ENCODE measurements at regions not wholly inside any gene's neighbourhood (a gene's known extent, or its start where the extent isn't known, plus 50 kb on each side); places are given as distances from the start of the nearest gene placed in this dataset.

GRCh38 chr2:67717692-67718091 lies 320.6 kb downstream of the ETAA1 start:
- TF ChIP-seq, protein P1, sequence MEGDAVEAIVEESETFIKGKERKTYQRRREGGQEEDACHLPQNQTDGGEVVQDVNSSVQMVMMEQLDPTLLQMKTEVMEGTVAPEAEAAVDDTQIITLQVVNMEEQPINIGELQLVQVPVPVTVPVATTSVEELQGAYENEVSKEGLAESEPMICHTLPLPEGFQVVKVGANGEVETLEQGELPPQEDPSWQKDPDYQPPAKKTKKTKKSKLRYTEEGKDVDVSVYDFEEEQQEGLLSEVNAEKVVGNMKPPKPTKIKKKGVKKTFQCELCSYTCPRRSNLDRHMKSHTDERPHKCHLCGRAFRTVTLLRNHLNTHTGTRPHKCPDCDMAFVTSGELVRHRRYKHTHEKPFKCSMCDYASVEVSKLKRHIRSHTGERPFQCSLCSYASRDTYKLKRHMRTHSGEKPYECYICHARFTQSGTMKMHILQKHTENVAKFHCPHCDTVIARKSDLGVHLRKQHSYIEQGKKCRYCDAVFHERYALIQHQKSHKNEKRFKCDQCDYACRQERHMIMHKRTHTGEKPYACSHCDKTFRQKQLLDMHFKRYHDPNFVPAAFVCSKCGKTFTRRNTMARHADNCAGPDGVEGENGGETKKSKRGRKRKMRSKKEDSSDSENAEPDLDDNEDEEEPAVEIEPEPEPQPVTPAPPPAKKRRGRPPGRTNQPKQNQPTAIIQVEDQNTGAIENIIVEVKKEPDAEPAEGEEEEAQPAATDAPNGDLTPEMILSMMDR (IDR thresholded peaks at IDR 0.05) = no peak
- H3K36me3 ChIP-seq = no peaks in the 10 kb centered on the region
- H3K27ac ChIP-seq = no peak overlapping the region
- peaks cover 0 to 5% (median 0%) of the 10 kb centered on the region in 11 donors for H3K9me3 ChIP-seq
- intact Hi-C loops (cut with DNase I) = no loop called here
- H3K4me3 ChIP-seq = no peak overlapping the region
- H3K4me1 ChIP-seq = no peaks in the 10 kb centered on the region
- DNase-seq (no peak), ATAC-seq (no peak)
- peaks cover 0 to 3% (median 0%) of the 10 kb centered on the region in 7 donors for H3K27me3 ChIP-seq

GRCh38 chr2:67719351-67719750 lies 322.2 kb downstream of the ETAA1 start:
- H3K9me3 ChIP-seq = peaks cover 0 to 5% (median 0%) of the 10 kb centered on the region in 11 donors
- H3K36me3 ChIP-seq = no peaks in the 10 kb centered on the region
- TF ChIP-seq, protein P1 (IDR thresholded peaks at IDR 0.05) = no peak
- ATAC-seq (no peak), DNase-seq (no peak)
- H3K27ac ChIP-seq = no peak overlapping the region
- H3K4me1 ChIP-seq = no peaks in the 10 kb centered on the region
- H3K27me3 ChIP-seq = peaks cover 0 to 3% (median 0%) of the 10 kb centered on the region in 7 donors
- intact Hi-C loops (cut with DNase I) = no loop called here
- H3K4me3 ChIP-seq = no peak overlapping the region
- 62 to 86% methylated on average over 2 of the region's 2 CpGs for WGBS, 2 donors

DNA sequence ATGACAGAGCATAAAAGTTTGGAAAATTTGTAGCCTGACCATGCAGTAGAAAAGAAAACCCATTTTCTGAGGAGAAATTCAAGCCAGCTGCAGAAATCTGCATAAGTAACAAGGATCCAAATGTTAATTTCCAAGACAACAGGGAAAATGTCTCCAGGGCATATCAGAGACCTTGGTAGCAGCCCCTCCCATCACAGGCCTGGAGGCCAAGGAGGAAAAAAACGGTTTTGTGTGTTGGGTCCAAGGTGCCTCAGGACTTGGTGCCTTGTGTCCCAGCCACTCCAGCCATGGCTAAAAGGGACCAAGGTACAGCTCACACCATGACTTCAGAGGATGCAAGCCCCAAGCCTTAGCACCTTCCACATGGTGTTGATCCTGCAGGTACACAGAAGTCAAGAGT lies 324.4 kb downstream of the ETAA1 start:
- intact Hi-C loops (cut with DNase I) = no loop called here
- ATAC-seq = no peak

GRCh38 chr2:67724261-67724660 lies 327.1 kb downstream of the ETAA1 start:
- H3K36me3 ChIP-seq = no peaks in the 10 kb centered on the region
- H3K27me3 ChIP-seq = peaks cover 0 to 8% (median 0%) of the 10 kb centered on the region in 7 donors
- no peak overlapping the region for H3K27ac ChIP-seq
- H3K9me3 ChIP-seq = peaks cover 0 to 5% (median 0%) of the 10 kb centered on the region in 11 donors
- ATAC-seq = no peak
- no peaks in the 10 kb centered on the region for H3K4me1 ChIP-seq
- intact Hi-C loops (cut with DNase I) = no loop called here
- no peak for DNase-seq
- WGBS, 2 donors = 96 to 97% methylated on average over 2 of the region's 2 CpGs
- no peak overlapping the region for H3K4me3 ChIP-seq
- TF ChIP-seq, protein P1 (IDR thresholded peaks at IDR 0.05) = no peak

More for the DNA sequence above, 324.4 kb downstream of the ETAA1 start:
- 53 to 56% methylated on average over 1 of the region's 1 CpG for WGBS, 2 donors
- Histone ChIP-seq H3K4me1 (no peaks in the 10 kb centered on the region), H3K27ac (no peak overlapping the region), H3K9me3 (peaks cover 0 to 5% (median 0%) of the 10 kb centered on the region in 11 donors), H3K36me3 (no peaks in the 10 kb centered on the region), H3K4me3 (no peak overlapping the region), H3K27me3 (peaks cover 0 to 3% (median 0%) of the 10 kb centered on the region in 7 donors)
- TF ChIP-seq, protein P1 (IDR thresholded peaks at IDR 0.05) = no peak
- DNase-seq = no peak

Data from heart right ventricle (tissue), 16 donors.